ENCODE measurements at regions not wholly inside any gene's neighbourhood (a gene's known extent, or its start where the extent isn't known, plus 50 kb on each side); places are given as distances from the start of the nearest gene placed in this dataset.

DNA sequence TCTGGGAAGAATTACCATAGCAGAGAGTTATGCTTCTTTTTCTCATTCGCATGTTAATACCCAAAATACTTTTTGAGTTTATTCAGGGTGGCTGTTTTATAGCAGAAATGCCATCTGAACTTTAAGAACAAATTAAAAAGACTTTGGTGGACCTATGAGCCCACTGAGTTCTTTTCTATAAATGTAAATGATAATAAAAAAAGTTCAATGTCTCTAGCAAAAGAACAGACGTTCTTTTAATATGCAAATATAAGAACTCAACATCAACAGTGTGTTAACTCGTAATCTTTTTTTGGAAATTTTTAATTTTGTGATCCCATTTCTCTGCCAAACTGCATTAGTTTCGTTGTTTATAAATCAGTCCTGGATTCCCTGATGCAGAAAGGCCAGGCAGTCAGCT, 1283.0 kb upstream of the NUDT12 start:
- Histone ChIP-seq H3K14ac (ENCODE audit: insufficient read depth, low read length) (no peak overlapping the region), H3K23ac (ENCODE audit: insufficient read length, low read depth, low read length) (no peak overlapping the region)
- H3K9me3 Mint-ChIP-seq, result peaks cover 4 to 6% of the 10 kb centered on the region in 2 experiments; a peak in 3 of 5 replicates

More for the DNA sequence above, 1283.0 kb upstream of the NUDT12 start:
- Histone ChIP-seq H3K4me2 (ENCODE audit: insufficient read depth, insufficient read length, low read length) (no peak overlapping the region), H2AK5ac (ENCODE audit: insufficient read length, low read length) (no peak overlapping the region), H3K27ac (ENCODE audit: insufficient read length, low read depth, low read length) (no peak overlapping the region), H2AFZ (ENCODE audit: low read length) (no peak overlapping the region), H3K4ac (ENCODE audit: low read depth, low read length) (no peak overlapping the region), H2BK12ac (ENCODE audit: insufficient read length, low read depth, low read length) (no peak overlapping the region), H2BK20ac (ENCODE audit: low read depth, low read length, poor library complexity, severe bottlenecking) (no peak overlapping the region), H3T11ph (ENCODE audit: low read length) (no peak overlapping the region), H3K79me1 (ENCODE audit: insufficient read depth, low read depth, low read length, poor library complexity, severe bottlenecking) (no peaks in the 10 kb centered on the region), H2BK120ac (ENCODE audit: low read depth, low read length, poor library complexity, severe bottlenecking) (no peak overlapping the region), H2BK5ac (ENCODE audit: insufficient read length, low read length) (no peak overlapping the region), H4K91ac (ENCODE audit: insufficient read length, low read depth, low read length) (no peak overlapping the region), H3K27me3 (ENCODE audit: insufficient read depth, low read length) (no peaks in the 10 kb centered on the region), H3K79me2 (ENCODE audit: insufficient read depth, low read length) (no peaks in the 10 kb centered on the region), H3K4me1 (ENCODE audit: insufficient read depth, low read length) (no peaks in the 10 kb centered on the region), H3K56ac (ENCODE audit: insufficient read length, low read depth, low read length) (no peak overlapping the region), H4K5ac (ENCODE audit: insufficient read length, low read depth, low read length) (no peak overlapping the region), H3K23me2 (ENCODE audit: insufficient read length, low read depth, low read length, poor library complexity, severe bottlenecking) (no peaks in the 10 kb centered on the region), H2BK15ac (ENCODE audit: low read depth, low read length) (no peak overlapping the region), H3K9ac (ENCODE audit: extremely low read depth, insufficient read length, low read length) (no peak overlapping the region), H3K18ac (ENCODE audit: insufficient read length, low read depth, low read length) (no peak overlapping the region), H3K9me3 (ENCODE audit: control insufficient read depth, low read depth, low read length) (no peaks in the 10 kb centered on the region), H4K8ac (replicated peaks; ENCODE audit: insufficient read length, low read depth, low read length) (no peak overlapping the region), H4K20me1 (ENCODE audit: control insufficient read depth, insufficient read depth, insufficient read length) (no peaks in the 10 kb centered on the region)
- WGBS (ENCODE audit: extremely low coverage, insufficient read length, low lambda C conversion rate), result no CpG with 5 or more reads among the region's 4 CpGs
- peaks cover 0 to 8% (median 0%) of the 10 kb centered on the region in 3 experiments; a peak in 1 of 7 replicates for H3K36me3 Mint-ChIP-seq (ENCODE audit: insufficient read depth in 1 of 3, low read depth in 3 of 3)
- H3K27ac Mint-ChIP-seq, result no peak overlapping the region
- H3K27me3 Mint-ChIP-seq (ENCODE audit: low read depth), result no peaks in the 10 kb centered on the region
- TF ChIP-seq, protein P1, sequence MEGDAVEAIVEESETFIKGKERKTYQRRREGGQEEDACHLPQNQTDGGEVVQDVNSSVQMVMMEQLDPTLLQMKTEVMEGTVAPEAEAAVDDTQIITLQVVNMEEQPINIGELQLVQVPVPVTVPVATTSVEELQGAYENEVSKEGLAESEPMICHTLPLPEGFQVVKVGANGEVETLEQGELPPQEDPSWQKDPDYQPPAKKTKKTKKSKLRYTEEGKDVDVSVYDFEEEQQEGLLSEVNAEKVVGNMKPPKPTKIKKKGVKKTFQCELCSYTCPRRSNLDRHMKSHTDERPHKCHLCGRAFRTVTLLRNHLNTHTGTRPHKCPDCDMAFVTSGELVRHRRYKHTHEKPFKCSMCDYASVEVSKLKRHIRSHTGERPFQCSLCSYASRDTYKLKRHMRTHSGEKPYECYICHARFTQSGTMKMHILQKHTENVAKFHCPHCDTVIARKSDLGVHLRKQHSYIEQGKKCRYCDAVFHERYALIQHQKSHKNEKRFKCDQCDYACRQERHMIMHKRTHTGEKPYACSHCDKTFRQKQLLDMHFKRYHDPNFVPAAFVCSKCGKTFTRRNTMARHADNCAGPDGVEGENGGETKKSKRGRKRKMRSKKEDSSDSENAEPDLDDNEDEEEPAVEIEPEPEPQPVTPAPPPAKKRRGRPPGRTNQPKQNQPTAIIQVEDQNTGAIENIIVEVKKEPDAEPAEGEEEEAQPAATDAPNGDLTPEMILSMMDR (conservative IDR thresholded peaks at IDR 0.05), result no peak
- no peak overlapping the region for H3K4me3 Mint-ChIP-seq
- peaks cover 20 to 31% of the 10 kb centered on the region in 2 experiments for H3K4me1 Mint-ChIP-seq
- no peak for DNase-seq
